ENCODE measurements at regions not wholly inside any gene's neighbourhood (a gene's known extent, or its start where the extent isn't known, plus 50 kb on each side); places are given as distances from the start of the nearest gene placed in this dataset.

DNA sequence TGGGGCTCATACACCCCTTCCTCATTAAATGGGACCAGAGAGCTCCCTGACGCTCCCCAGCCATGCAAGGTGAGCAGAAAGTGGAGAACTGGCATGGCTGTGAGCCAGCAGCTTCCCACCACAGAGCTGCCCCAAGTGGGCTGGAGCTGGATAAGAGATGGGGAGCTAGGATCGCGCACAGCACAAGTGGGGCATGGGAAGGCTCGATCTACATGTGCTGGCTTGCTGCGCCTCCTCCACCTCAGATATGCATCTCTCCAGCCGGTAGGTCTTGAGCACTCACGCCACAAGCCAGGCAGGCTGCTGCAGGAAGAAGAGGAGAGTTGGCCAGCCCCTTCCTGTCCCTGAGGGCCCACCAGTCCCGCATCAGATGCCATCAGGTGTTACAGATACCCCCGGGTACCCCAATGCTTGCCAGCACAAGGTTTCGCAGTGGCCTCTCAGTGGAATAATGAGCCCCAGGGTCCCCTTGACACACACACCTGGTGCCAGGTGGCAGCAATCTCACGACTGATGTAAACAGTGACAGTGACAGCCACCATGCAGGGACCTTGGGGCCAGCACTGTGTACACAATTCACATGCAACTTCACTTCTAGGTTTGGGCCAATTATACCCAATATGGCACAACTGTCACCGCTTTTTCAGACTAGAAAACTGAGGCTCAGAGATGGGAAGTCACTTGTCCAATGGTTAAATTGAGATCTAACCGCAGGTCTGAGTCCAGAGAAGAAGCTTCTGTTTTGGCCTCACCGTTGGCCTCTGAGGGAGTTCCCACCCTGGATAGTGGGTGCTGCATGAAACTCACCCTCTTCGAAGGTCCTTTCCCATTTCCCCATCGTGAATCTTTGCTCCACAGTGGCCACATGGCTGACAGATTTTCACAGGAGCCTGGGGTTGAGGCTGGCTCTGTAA is 79.3 kb downstream of the OAT start:
- no peaks in the 10 kb centered on the region for H3K9me2 ChIP-seq (ENCODE audit: insufficient read depth)
- no peaks in the 10 kb centered on the region for H4K20me1 ChIP-seq (ENCODE audit: insufficient read depth)
- no peaks in the 10 kb centered on the region for H3K36me3 ChIP-seq (ENCODE audit: control insufficient read depth in 1 of 2, insufficient read depth in 2 of 2, low read length in 2 of 2)
- H3K9me3 ChIP-seq (ENCODE audit: control insufficient read depth in 1 of 2, insufficient read depth in 1 of 2, low read depth in 1 of 2, low read length in 2 of 2), result no peaks in the 10 kb centered on the region
- no peak overlapping the region for H3K4me2 ChIP-seq (ENCODE audit: low read length)
- H3K4me1 ChIP-seq (ENCODE audit: control insufficient read depth in 1 of 2, insufficient read depth in 2 of 2, low read length in 2 of 2), result 0 out of 4 replicates have a peak, but pooled peaks cover 0 to 4% of the 10 kb centered on the region in 2 experiments
- H3K4me3 ChIP-seq (replicated peaks in 1 of 2; ENCODE audit: low read depth in 1 of 2, low read length in 2 of 2), result no peak overlapping the region
- no peak overlapping the region for H3K9ac ChIP-seq (ENCODE audit: low read length)
- CTCF ChIA-PET, result no interaction called here
- no TSS peak for BruUV-seq (replicated peaks)
- H3K27ac ChIP-seq (ENCODE audit: low read depth, low read length), result no peak overlapping the region
- no peak for DNase-seq (ENCODE audit: low read depth, low spot score)
- no peaks in the 10 kb centered on the region for H3K27me3 ChIP-seq (ENCODE audit: insufficient read depth, low read length)
- RAD21 ChIA-PET (ENCODE audit: low non-redundant PET in 1 of 2, low total read pairs in 2 of 2, uncharacterized antibody in 2 of 2, unreplicated experiment in 2 of 2), result no interaction called here
- POLR2A ChIA-PET, result no interaction called here
- ATAC-seq, result no peak
- TF ChIP-seq ZNF274 (IDR thresholded peaks at IDR 0.05; ENCODE audit: low read depth, low read length) (no peak), POLR2AphosphoS5 (IDR thresholded peaks at IDR 0.05; ENCODE audit: low read depth, low read length) (no peak)
- H2AFZ ChIP-seq (ENCODE audit: low read depth, low read length, poor library complexity, severe bottlenecking), result no peak overlapping the region
- H3K79me2 ChIP-seq (ENCODE audit: insufficient read depth, low read length), result no peaks in the 10 kb centered on the region
- intact Hi-C loops (cut with micrococcal nuclease), result no loop called here

GRCh38 chr10:124338276-124338925 is 80.3 kb downstream of the OAT start:
- Histone ChIP-seq H3K27me3 (ENCODE audit: insufficient read depth, low read length) (no peaks in the 10 kb centered on the region), H3K4me2 (ENCODE audit: low read length) (no peak overlapping the region), H3K4me3 (replicated peaks in 1 of 2; ENCODE audit: low read depth in 1 of 2, low read length in 2 of 2) (no peak overlapping the region), H4K20me1 (ENCODE audit: insufficient read depth) (no peaks in the 10 kb centered on the region), H3K36me3 (ENCODE audit: control insufficient read depth in 1 of 2, insufficient read depth in 2 of 2, low read length in 2 of 2) (no peaks in the 10 kb centered on the region), H2AFZ (ENCODE audit: low read depth, low read length, poor library complexity, severe bottlenecking) (no peak overlapping the region), H3K9ac (ENCODE audit: low read length) (no peak overlapping the region), H3K9me3 (ENCODE audit: control insufficient read depth in 1 of 2, insufficient read depth in 1 of 2, low read depth in 1 of 2, low read length in 2 of 2) (no peaks in the 10 kb centered on the region), H3K9me2 (ENCODE audit: insufficient read depth) (no peaks in the 10 kb centered on the region), H3K4me1 (ENCODE audit: control insufficient read depth in 1 of 2, insufficient read depth in 2 of 2, low read length in 2 of 2) (0 out of 4 replicates have a peak, but pooled peaks cover 0 to 4% of the 10 kb centered on the region in 2 experiments), H3K27ac (ENCODE audit: low read depth, low read length) (no peak overlapping the region), H3K79me2 (ENCODE audit: insufficient read depth, low read length) (no peaks in the 10 kb centered on the region)
- ChIA-PET RAD21 (ENCODE audit: low non-redundant PET in 1 of 2, low total read pairs in 2 of 2, uncharacterized antibody in 2 of 2, unreplicated experiment in 2 of 2) (no interaction called here), POLR2A (no interaction called here), CTCF (no interaction called here)
- intact Hi-C loops (cut with micrococcal nuclease), result no loop called here
- DNase-seq (ENCODE audit: low read depth, low spot score) (no peak), ATAC-seq (no peak)
- TF ChIP-seq REST (IDR thresholded peaks at IDR 0.05; ENCODE audit: low read depth), result no peak
- TF ChIP-seq, protein P1, sequence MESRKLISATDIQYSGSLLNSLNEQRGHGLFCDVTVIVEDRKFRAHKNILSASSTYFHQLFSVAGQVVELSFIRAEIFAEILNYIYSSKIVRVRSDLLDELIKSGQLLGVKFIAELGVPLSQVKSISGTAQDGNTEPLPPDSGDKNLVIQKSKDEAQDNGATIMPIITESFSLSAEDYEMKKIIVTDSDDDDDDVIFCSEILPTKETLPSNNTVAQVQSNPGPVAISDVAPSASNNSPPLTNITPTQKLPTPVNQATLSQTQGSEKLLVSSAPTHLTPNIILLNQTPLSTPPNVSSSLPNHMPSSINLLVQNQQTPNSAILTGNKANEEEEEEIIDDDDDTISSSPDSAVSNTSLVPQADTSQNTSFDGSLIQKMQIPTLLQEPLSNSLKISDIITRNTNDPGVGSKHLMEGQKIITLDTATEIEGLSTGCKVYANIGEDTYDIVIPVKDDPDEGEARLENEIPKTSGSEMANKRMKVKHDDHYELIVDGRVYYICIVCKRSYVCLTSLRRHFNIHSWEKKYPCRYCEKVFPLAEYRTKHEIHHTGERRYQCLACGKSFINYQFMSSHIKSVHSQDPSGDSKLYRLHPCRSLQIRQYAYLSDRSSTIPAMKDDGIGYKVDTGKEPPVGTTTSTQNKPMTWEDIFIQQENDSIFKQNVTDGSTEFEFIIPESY (IDR thresholded peaks at IDR 0.05; ENCODE audit: extremely low read depth, insufficient replicate concordance, low read length), result no peak
- BruUV-seq (replicated peaks), result no TSS peak
